Testis (tissue), 2 donors: ENCODE measurements at regions not wholly inside any gene's neighbourhood (a gene's known extent, or its start where the extent isn't known, plus 50 kb on each side); places are given as distances from the start of the nearest gene placed in this dataset.

ENCODE experiments used
- DNase-seq: peaks from one replicate; pipeline ENCODE4 v3.0.0-alpha.2; 2019
- H3K27ac ChIP-seq, 2 donors: fragments of 200-600 bp; sonication (generic); one replicate each; pipeline ENCODE4 v1.5.1; 2019
- H3K27me3 ChIP-seq: fragments of 200-600 bp; sonication (generic); one replicate; pipeline ENCODE4 v1.5.1; 2019
- H3K36me3 ChIP-seq: fragments of 200-600 bp; sonication (generic); one replicate; pipeline ENCODE4 v1.5.1; 2017; ENCODE audit warnings: low read depth; ENCODE audit errors: missing control alignments
- H3K4me1 ChIP-seq: fragments of 200-600 bp; sonication (generic); one replicate; pipeline ENCODE4 v1.5.1; 2019
- H3K4me3 ChIP-seq, 2 donors: fragments of 200-600 bp; sonication (generic); one replicate each; pipeline ENCODE4 v1.5.1; 2017 to 2019
- H3K9me3 ChIP-seq: fragments of 200-600 bp; sonication (generic); one replicate; pipeline ENCODE4 v1.5.1; 2017
- POLR2A ChIP-seq: fragments of 450-650 bp; IDR thresholded peaks from one replicate; pipeline ENCODE4 v1.6.1; 2017; ENCODE audit warnings: antibody characterized with exemption, mild to moderate bottlenecking, moderate library complexity
- WGBS, 2 donors: methylation state at CpG; one replicate each; pipeline ENCODE4 v1.1.5; 2018; 5-methylcytosine and 5-hydroxymethylcytosine counted together
- intact Hi-C: fragments of 100-400 bp; cut with DNase I; formaldehyde crosslinking; loops from one replicate; pipeline ENCODE4 v1.15.1; 2023; ENCODE audit warnings: low total_unique reads
- TF ChIP-seq, protein P1 (sequence below), 3 experiments: fragments of 450-650 bp in 2 of 3; fragments of 200-600 bp in 1 of 3; sonication (generic) in 1 of 3; IDR thresholded peaks; one replicate each; pipeline ENCODE4 v1.5.1; 2016 to 2019; ENCODE audit warnings: antibody characterized with exemption in 3 of 3, mild to moderate bottlenecking in 2 of 3, moderate library complexity in 1 of 3

DNA sequence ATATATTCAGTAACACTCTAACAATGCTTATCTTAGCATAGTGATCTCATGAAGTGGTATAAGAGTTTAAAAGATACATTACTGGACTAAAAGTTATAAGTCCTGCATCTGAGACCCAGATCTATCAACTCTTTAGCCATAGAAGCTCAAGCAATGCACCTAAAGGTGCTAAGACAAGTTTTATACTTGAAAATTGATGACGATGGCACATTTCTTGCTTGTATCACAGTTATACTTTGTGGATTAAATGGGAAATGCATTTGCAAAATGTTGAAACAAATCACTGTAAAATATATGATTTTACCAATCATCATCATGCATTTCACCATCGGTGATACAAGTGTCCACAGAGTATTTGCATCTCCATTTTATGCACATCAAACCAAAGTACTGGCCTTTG is 525.3 kb upstream of the ZNF385D start:
- Histone ChIP-seq H3K36me3 (no peaks in the 10 kb centered on the region), H3K9me3 (no peaks in the 10 kb centered on the region), H3K27me3 (no peaks in the 10 kb centered on the region), H3K4me3 (no peak overlapping the region), H3K4me1 (no peaks in the 10 kb centered on the region), H3K27ac (no peak overlapping the region)
- 95 to 97% methylated on average over 2 of the region's 2 CpGs for whole genome bisulfite sequencing, 2 donors
- intact Hi-C loops, result no loop called here
- TF ChIP-seq, protein P1, sequence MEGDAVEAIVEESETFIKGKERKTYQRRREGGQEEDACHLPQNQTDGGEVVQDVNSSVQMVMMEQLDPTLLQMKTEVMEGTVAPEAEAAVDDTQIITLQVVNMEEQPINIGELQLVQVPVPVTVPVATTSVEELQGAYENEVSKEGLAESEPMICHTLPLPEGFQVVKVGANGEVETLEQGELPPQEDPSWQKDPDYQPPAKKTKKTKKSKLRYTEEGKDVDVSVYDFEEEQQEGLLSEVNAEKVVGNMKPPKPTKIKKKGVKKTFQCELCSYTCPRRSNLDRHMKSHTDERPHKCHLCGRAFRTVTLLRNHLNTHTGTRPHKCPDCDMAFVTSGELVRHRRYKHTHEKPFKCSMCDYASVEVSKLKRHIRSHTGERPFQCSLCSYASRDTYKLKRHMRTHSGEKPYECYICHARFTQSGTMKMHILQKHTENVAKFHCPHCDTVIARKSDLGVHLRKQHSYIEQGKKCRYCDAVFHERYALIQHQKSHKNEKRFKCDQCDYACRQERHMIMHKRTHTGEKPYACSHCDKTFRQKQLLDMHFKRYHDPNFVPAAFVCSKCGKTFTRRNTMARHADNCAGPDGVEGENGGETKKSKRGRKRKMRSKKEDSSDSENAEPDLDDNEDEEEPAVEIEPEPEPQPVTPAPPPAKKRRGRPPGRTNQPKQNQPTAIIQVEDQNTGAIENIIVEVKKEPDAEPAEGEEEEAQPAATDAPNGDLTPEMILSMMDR (IDR thresholded peaks at IDR 0.05), result no peak
- no peak for TF ChIP-seq POLR2A
- no peak for DNase-seq

DNA sequence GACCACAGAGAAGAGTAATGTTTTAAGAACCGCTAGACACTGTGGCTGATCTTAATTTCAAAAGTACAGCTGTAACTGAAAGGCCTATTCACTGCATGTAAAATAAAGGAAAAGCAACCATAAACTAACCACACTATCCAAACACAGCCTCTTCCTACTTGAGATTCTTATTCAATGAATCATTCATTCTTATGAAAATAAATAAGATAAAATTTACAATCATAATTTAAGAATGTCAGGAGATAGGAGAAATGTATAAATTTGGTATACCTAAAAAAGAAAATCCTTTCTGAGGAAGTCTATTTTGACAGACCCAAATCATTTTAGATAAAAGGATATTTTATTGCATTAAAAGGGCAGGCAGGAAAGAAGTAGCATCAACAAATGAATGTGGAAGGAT is 533.5 kb upstream of the ZNF385D start:
- intact Hi-C loops, result no loop called here
- H3K4me1 ChIP-seq, result no peaks in the 10 kb centered on the region
- H3K36me3 ChIP-seq, result no peaks in the 10 kb centered on the region
- no peak overlapping the region for H3K4me3 ChIP-seq
- no peaks in the 10 kb centered on the region for H3K9me3 ChIP-seq
- H3K27me3 ChIP-seq, result no peaks in the 10 kb centered on the region
- TF ChIP-seq POLR2A, result no peak
- TF ChIP-seq, protein P1 (IDR thresholded peaks at IDR 0.05), result no peak
- 91 to 94% methylated on average over 1 of the region's 1 CpG for WGBS, 2 donors
- no peak for DNase-seq
- no peak overlapping the region for H3K27ac ChIP-seq

DNA sequence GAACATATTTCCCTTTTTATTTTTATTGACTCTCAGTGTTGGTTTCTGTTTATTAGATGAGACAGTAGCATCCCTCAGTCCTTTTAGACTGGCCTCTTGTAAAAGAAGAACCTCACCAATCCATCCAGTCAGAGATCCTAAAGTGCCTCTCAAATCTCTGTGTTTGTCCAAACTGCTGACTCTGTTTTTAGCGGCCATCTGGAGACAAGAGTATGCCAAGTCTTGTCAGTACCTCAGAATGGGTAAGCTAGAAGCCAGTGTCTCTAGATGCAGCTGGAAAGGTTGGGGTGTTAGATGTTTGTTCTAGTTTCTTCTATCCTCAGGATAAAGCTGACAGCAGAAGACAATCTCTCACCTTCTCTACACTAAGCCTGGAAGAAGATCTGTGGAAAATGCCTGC is 537.7 kb upstream of the ZNF385D start:
- intact Hi-C loops, result no loop called here
- H3K27ac ChIP-seq, result no peak overlapping the region
- no peaks in the 10 kb centered on the region for H3K27me3 ChIP-seq
- no peaks in the 10 kb centered on the region for H3K4me1 ChIP-seq
- no peak overlapping the region for H3K4me3 ChIP-seq
- TF ChIP-seq, protein P1 (IDR thresholded peaks at IDR 0.05), result no peak
- no peak for TF ChIP-seq POLR2A
- no peaks in the 10 kb centered on the region for H3K9me3 ChIP-seq
- no peaks in the 10 kb centered on the region for H3K36me3 ChIP-seq
- DNase-seq, result no peak
- WGBS, 2 donors, result 7 to 35% methylated on average over 1 of the region's 1 CpG

DNA sequence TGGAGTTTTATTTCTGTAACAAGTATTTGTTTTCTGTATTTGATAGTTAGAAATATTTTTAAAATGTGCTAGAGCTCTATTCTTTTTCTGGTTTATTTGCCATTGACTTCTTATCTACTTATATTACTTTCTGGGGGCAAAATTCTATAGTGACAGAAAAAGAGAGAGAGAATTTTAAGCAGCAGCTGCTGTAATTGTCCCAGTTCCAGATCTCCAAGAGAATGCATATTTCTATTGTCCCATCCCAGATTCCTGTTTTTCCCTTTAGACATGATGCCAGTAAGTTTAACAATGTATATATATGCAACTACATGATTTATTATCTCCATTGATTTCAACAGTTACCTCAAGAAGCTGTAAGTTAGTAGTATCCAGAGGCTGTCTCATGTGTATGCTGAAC is 541.7 kb upstream of the ZNF385D start:
- H3K4me3 ChIP-seq, result no peak overlapping the region
- TF ChIP-seq, protein P1 (IDR thresholded peaks at IDR 0.05), result no peak
- no peak for TF ChIP-seq POLR2A
- H3K36me3 ChIP-seq, result no peaks in the 10 kb centered on the region
- intact Hi-C loops, result no loop called here
- H3K27me3 ChIP-seq, result no peaks in the 10 kb centered on the region
- no peaks in the 10 kb centered on the region for H3K9me3 ChIP-seq
- no peak overlapping the region for H3K27ac ChIP-seq
- no peaks in the 10 kb centered on the region for H3K4me1 ChIP-seq
- no peak for DNase-seq

DNA sequence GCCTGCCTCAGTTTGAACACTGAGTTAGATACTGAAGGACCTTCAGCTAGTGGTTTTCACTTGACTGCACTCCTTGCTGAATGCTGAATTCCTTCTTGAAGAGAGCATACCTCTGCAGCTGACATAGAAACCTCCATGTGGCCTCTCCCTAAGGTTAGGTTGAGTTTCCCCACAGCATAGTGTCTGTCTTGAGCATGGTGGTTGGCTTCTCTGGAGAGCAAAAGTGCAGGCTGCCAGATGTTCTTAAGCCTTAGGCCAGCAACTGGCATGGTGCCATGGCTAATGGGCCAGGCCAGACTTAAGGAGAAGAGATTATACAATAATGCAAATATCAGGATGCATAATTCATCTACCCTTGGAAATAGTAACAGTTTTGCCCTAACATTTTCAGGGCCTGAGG is 545.6 kb upstream of the ZNF385D start:
- H3K4me3 ChIP-seq, result no peak overlapping the region
- no peak for DNase-seq
- no peaks in the 10 kb centered on the region for H3K4me1 ChIP-seq
- no peak overlapping the region for H3K27ac ChIP-seq
- intact Hi-C loops, result no loop called here
- no peaks in the 10 kb centered on the region for H3K36me3 ChIP-seq
- TF ChIP-seq, protein P1 (IDR thresholded peaks at IDR 0.05), result no peak
- TF ChIP-seq POLR2A, result no peak
- H3K9me3 ChIP-seq, result no peaks in the 10 kb centered on the region
- no peaks in the 10 kb centered on the region for H3K27me3 ChIP-seq
